HCT116 (cell line): ENCODE measurements at regions not wholly inside any gene's neighbourhood (a gene's known extent, or its start where the extent isn't known, plus 50 kb on each side); places are given as distances from the start of the nearest gene placed in this dataset.

ENCODE experiments used
- ATAC-seq: fragments of 200-7000 bp; cut with Tn5 transposase; 2 replicates; pipeline ENCODE4 v1.9.1; 2020; ENCODE audit warnings: mild to moderate bottlenecking, moderate library complexity
- BruUV-seq: library from RNA; stranded (reverse); fragments of 400-500 nt; replicated peaks from 2 replicates; lab custom pipeline; 2021; lab: Mats Ljungman, UMichigan
- CTCF ChIA-PET: fragments of 300-600 bp; sonication (Branson Sonifier 250); formaldehyde crosslinking; loops from one replicate; lab custom pipeline; 2021; ENCODE audit warnings: antibody characterized with exemption; lab: Charles Lee
- POLR2A ChIA-PET: fragments of 300-600, 350-600 bp; sonication (Branson Sonifier 250); formaldehyde crosslinking; loops from one replicate; lab custom pipeline; 2021; ENCODE audit warnings: antibody characterized with exemption; lab: Charles Lee
- RAD21 ChIA-PET, 2 experiments: fragments of 300-600 bp; sonication (Branson Sonifier 250); formaldehyde crosslinking; loops; one replicate each; lab custom pipeline; 2023; ENCODE audit warnings: low total read pairs in 2 of 2; ENCODE audit not compliant: uncharacterized antibody in 2 of 2, unreplicated experiment in 2 of 2, low non-redundant PET in 1 of 2; lab: Charles Lee
- DNase-seq: peaks from one replicate; pipeline ENCODE4 v3.0.0-alpha.2; 2010; ENCODE audit warnings: low read depth, low spot score
- H2AFZ ChIP-seq: fragments of 200-600 bp; shearing (Covaris generic), sonication (generic); 2 replicates; pipeline ENCODE4 v1.6.1; 2017; ENCODE audit warnings: low read depth, mixed run types, mixed read lengths, antibody characterized with exemption, low read length; ENCODE audit not compliant: poor library complexity, severe bottlenecking
- H3K27ac ChIP-seq: 2 replicates; pipeline ENCODE4 v1.5.1; 2012; ENCODE audit warnings: low read depth, low read length
- H3K27me3 ChIP-seq: fragments of 200-600 bp; sonication (generic); 2 replicates; pipeline ENCODE4 v1.6.1; 2016; ENCODE audit warnings: mixed run types, low read length, mixed read lengths; ENCODE audit not compliant: insufficient read depth
- H3K36me3 ChIP-seq, 2 experiments: fragments of 200-500 bp in 1 of 2; fragments of 200-600 bp in 1 of 2; sonication (Bioruptor generic) in 1 of 2; sonication (generic) in 1 of 2; 2 replicates each; pipeline versions ENCODE4 v1.5.1 to v1.6.1; 2014 to 2016; ENCODE audit warnings: low read length in 2 of 2, inconsistent platforms in 1 of 2, mixed read lengths in 1 of 2, mixed run types in 1 of 2; ENCODE audit not compliant: insufficient read depth in 2 of 2, control insufficient read depth in 1 of 2
- H3K4me1 ChIP-seq, 2 experiments: fragments of 200-600 bp in 1 of 2; sonication (generic) in 1 of 2; 2 replicates each; pipeline versions ENCODE4 v1.5.1 to v1.6.1; 2012 to 2017; ENCODE audit warnings: low read length in 2 of 2, inconsistent platforms in 1 of 2, mild to moderate bottlenecking in 1 of 2, mixed read lengths in 1 of 2, mixed run types in 1 of 2, moderate library complexity in 1 of 2; ENCODE audit not compliant: insufficient read depth in 2 of 2, control insufficient read depth in 1 of 2
- H3K4me2 ChIP-seq: fragments of 200-600 bp; sonication (generic); 2 replicates; pipeline ENCODE4 v1.6.1; 2017; ENCODE audit warnings: mixed run types, low read length, mixed read lengths
- H3K4me3 ChIP-seq, 2 experiments: fragments of 200-600 bp in 1 of 2; sonication (generic) in 1 of 2; replicated peaks in 1 of 2; 2 replicates each; pipeline ENCODE4 v1.5.1; 2011 to 2016; ENCODE audit warnings: low read length in 2 of 2, control low read depth in 1 of 2, low read depth in 1 of 2, mild to moderate bottlenecking in 1 of 2, mixed read lengths in 1 of 2, mixed run types in 1 of 2
- H3K79me2 ChIP-seq: fragments of 200-600 bp; sonication (generic); 2 replicates; pipeline ENCODE4 v1.6.1; 2017; ENCODE audit warnings: mild to moderate bottlenecking, mixed run types, low read length, moderate library complexity, mixed read lengths; ENCODE audit not compliant: insufficient read depth
- H3K9ac ChIP-seq: fragments of 200-600 bp; sonication (generic); 2 replicates; pipeline ENCODE4 v1.6.1; 2016; ENCODE audit warnings: low read length, mixed read lengths
- H3K9me2 ChIP-seq: fragments of 200-600 bp; sonication (generic), shearing (Covaris generic); 2 replicates; pipeline ENCODE4 v1.6.1; 2017; ENCODE audit warnings: mixed run types, mild to moderate bottlenecking, moderate library complexity; ENCODE audit not compliant: insufficient read depth
- H3K9me3 ChIP-seq, 2 experiments: fragments of 200-500 bp in 1 of 2; fragments of 200-600 bp in 1 of 2; sonication (Bioruptor generic) in 1 of 2; sonication (generic) in 1 of 2; 2 replicates each; pipeline ENCODE4 v1.6.1; 2014 to 2017; ENCODE audit warnings: low read length in 2 of 2, mixed read lengths in 2 of 2, inconsistent platforms in 1 of 2, low read depth in 1 of 2, mild to moderate bottlenecking in 1 of 2, mixed run types in 1 of 2, moderate library complexity in 1 of 2; ENCODE audit not compliant: control insufficient read depth in 1 of 2, insufficient read depth in 1 of 2
- H4K20me1 ChIP-seq: fragments of 200-600 bp; sonication (generic), shearing (Covaris generic); 2 replicates; pipeline ENCODE4 v1.6.1; 2017; ENCODE audit warnings: mixed run types, mild to moderate bottlenecking, moderate library complexity; ENCODE audit not compliant: insufficient read depth
- CBX3 ChIP-seq: IDR thresholded peaks from 2 replicates; pipeline ENCODE4 v1.6.1; 2012; ENCODE audit warnings: low read depth
- CEBPB ChIP-seq: IDR thresholded peaks from 2 replicates; pipeline ENCODE4 v1.6.1; 2012; ENCODE audit warnings: low read depth
- ELF1 ChIP-seq: IDR thresholded peaks from 2 replicates; pipeline ENCODE4 v1.6.1; 2012; ENCODE audit warnings: low read depth, borderline replicate concordance
- EZH2phosphoT487 ChIP-seq: fragments of 200-600 bp; IDR thresholded peaks from 2 replicates; pipeline ENCODE4 v1.6.1; 2018; ENCODE audit warnings: antibody characterized with exemption, borderline replicate concordance
- JUND ChIP-seq: IDR thresholded peaks from 2 replicates; pipeline ENCODE4 v1.6.1; 2012
- MAX ChIP-seq: IDR thresholded peaks from 2 replicates; pipeline ENCODE4 v1.6.1; 2012
- POLR2AphosphoS5 ChIP-seq: IDR thresholded peaks from 2 replicates; pipeline ENCODE4 v1.6.1; 2011; ENCODE audit warnings: mild to moderate bottlenecking, low read depth, low read length, moderate library complexity
- RAD21 ChIP-seq: IDR thresholded peaks from 2 replicates; pipeline ENCODE4 v1.6.1; 2012; ENCODE audit warnings: low read depth, mild to moderate bottlenecking
- SIN3A ChIP-seq: IDR thresholded peaks from 2 replicates; pipeline ENCODE4 v1.6.1; 2012; ENCODE audit warnings: low read depth
- SP1 ChIP-seq: IDR thresholded peaks from 2 replicates; pipeline ENCODE4 v1.6.1; 2012; ENCODE audit warnings: low read depth
- intact Hi-C: fragments of 100-400 bp; cut with micrococcal nuclease; formaldehyde crosslinking; loops from 2 replicates; pipeline ENCODE4 v1.10.0; 2022
- TF ChIP-seq, protein P1 (sequence below): IDR thresholded peaks from 2 replicates; pipeline ENCODE4 v1.6.1; 2012

GRCh38 chr2:18154259-18154658, 275.8 kb downstream of the KCNS3 start (continued):
- no peak for TF ChIP-seq CBX3
- TF ChIP-seq, protein P1, sequence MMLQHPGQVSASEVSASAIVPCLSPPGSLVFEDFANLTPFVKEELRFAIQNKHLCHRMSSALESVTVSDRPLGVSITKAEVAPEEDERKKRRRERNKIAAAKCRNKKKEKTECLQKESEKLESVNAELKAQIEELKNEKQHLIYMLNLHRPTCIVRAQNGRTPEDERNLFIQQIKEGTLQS = no peak

DNA sequence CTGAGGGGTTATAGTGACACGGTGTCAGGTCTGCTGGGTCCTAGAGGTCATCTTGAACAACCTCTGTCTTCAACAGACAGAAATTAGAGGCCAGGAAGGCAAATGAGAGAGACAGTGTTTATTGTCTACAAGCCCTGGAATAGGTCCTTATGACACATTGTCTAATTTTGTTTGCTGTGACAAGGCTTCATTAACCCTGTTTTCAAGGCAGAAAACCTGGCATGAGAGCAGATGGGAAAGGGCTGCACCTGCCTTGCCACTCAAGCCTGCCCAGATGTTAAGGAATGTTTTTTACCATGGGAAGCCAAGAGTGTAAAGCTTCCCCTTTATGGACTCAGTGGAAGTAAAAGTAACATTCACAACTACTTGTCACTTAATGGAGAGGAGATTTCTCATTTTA, 275.3 kb downstream of the KCNS3 start:
- intact Hi-C loops = no loop called here
- no peaks in the 10 kb centered on the region for H3K9me2 ChIP-seq
- TF ChIP-seq RAD21 = no peak
- TF ChIP-seq CEBPB = no peak
- no peak for TF ChIP-seq MAX
- no peak for TF ChIP-seq JUND
- no peak for TF ChIP-seq EZH2phosphoT487
- TF ChIP-seq SP1 = no peak
- no peak for DNase-seq
- H3K4me2 ChIP-seq = no peak overlapping the region
- no peaks in the 10 kb centered on the region for H3K9me3 ChIP-seq
- H2AFZ ChIP-seq = no peak overlapping the region
- no TSS peak for BruUV-seq
- H3K27me3 ChIP-seq = peaks cover 17% of the 10 kb centered on the region
- CTCF ChIA-PET = no interaction called here
- no peaks in the 10 kb centered on the region for H3K79me2 ChIP-seq
- no peak overlapping the region for H3K4me3 ChIP-seq
- RAD21 ChIA-PET = no interaction called here
- no peaks in the 10 kb centered on the region for H3K4me1 ChIP-seq
- H3K27ac ChIP-seq = no peak overlapping the region
- H3K9ac ChIP-seq = no peak overlapping the region
- H4K20me1 ChIP-seq = no peaks in the 10 kb centered on the region
- no peaks in the 10 kb centered on the region for H3K36me3 ChIP-seq
- ATAC-seq = no peak
- POLR2A ChIA-PET = no interaction called here

DNA sequence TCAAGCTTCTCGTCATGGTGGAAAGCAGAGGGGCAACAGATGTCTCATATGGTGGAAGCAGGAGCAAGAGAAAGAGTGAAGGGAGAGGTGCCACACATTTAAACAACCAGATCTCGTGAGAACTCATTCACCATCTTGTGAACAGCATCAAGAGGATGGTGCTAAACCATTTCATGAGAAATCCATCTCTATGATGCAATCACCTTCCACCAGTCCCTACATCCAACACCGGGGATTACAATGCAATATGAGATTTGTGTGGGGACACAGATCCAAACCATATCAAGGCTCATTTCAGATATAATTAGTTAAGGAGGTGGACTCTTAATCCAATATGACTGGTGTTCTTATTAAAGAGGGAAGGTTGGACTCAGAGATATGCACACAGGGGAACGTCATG, 272.8 kb downstream of the KCNS3 start:
- DNase-seq (no peak), ATAC-seq (no peak)
- ChIA-PET CTCF (no interaction called here), RAD21 (no interaction called here), POLR2A (no interaction called here)
- TF ChIP-seq SIN3A (no peak), POLR2AphosphoS5 (no peak), ELF1 (no peak)
- TF ChIP-seq, protein P1 = no peak
- no peaks in the 10 kb centered on the region for H3K9me2 ChIP-seq
- no peaks in the 10 kb centered on the region for H4K20me1 ChIP-seq
- H3K27ac ChIP-seq = no peak overlapping the region
- H3K36me3 ChIP-seq = no peaks in the 10 kb centered on the region
- no peak overlapping the region for H3K4me3 ChIP-seq
- no TSS peak for BruUV-seq
- H3K4me2 ChIP-seq = no peak overlapping the region
- peaks cover 15% of the 10 kb centered on the region for H3K27me3 ChIP-seq
- no peaks in the 10 kb centered on the region for H3K9me3 ChIP-seq
- H2AFZ ChIP-seq = no peak overlapping the region
- intact Hi-C loops = no loop called here
- no peaks in the 10 kb centered on the region for H3K79me2 ChIP-seq
- H3K4me1 ChIP-seq = no peaks in the 10 kb centered on the region
- no peak overlapping the region for H3K9ac ChIP-seq
